Brain microvascular endothelial cell (primary cell): ENCODE measurements at regions not wholly inside any gene's neighbourhood (a gene's known extent, or its start where the extent isn't known, plus 50 kb on each side); places are given as distances from the start of the nearest gene placed in this dataset.
A peak's percentile ranks its signal among the peaks of the same experiment; 100 is the strongest.

ENCODE experiments used
- DNase-seq: peaks from one replicate; pipeline ENCODE4 v3.0.0-alpha.2; 2020
- H3K27ac ChIP-seq: fragments of 250-450 bp; sonication (Bioruptor Pico); 2 replicates; pipeline ENCODE4 v1.5.1; 2020; ENCODE audit warnings: mild to moderate bottlenecking, moderate library complexity
- H3K27me3 ChIP-seq: fragments of 250-450 bp; sonication (Bioruptor Pico); replicated peaks from 2 replicates; pipeline ENCODE4 v1.5.1; 2020; ENCODE audit warnings: mild to moderate bottlenecking
- H3K36me3 ChIP-seq: fragments of 250-450 bp; sonication (Bioruptor Pico); replicated peaks from 2 replicates; pipeline ENCODE4 v1.5.1; 2020; ENCODE audit warnings: mild to moderate bottlenecking
- H3K4me3 ChIP-seq: 2 replicates; pipeline ENCODE4 v1.5.1; 2011; ENCODE audit warnings: low read depth, mild to moderate bottlenecking, control low read depth, low read length, moderate library complexity
- CTCF ChIP-seq: IDR thresholded peaks from 2 replicates; pipeline ENCODE4 v1.5.1; 2011; ENCODE audit warnings: low read depth, mild to moderate bottlenecking, moderate library complexity, low read length, control low read depth, inconsistent platforms; ENCODE audit errors: missing control alignments
- in situ Hi-C: cut with HindIII; loops from 2 replicates; pipeline ENCODE4 v1.10.0; 2017; ENCODE audit warnings: low sequenced_read_pairs, low pct_ligation_motif_present

- Histone ChIP-seq H3K27ac (no peak overlapping the region), H3K36me3 (no peaks in the 10 kb centered on the region), H3K27me3 (no peaks in the 10 kb centered on the region), H3K4me3 (no peak overlapping the region)
- in situ Hi-C loops: no loop called here
- DNase-seq: peak; percentile 43
- no peak for TF ChIP-seq CTCF
Observed at GRCh38 chr2:71948781-71949536, 198.7 kb downstream of the CYP26B1 start.

- Histone ChIP-seq H3K4me3 (no peak overlapping the region), H3K27ac (no peak overlapping the region), H3K27me3 (no peaks in the 10 kb centered on the region), H3K36me3 (no peaks in the 10 kb centered on the region)
- in situ Hi-C loops: no loop called here
- no peak for DNase-seq
- no peak for TF ChIP-seq CTCF
Observed at GRCh38 chr2:71947809-71948208, 199.9 kb downstream of the CYP26B1 start.

GRCh38 chr2:71945603-71945959, 202.1 kb downstream of the CYP26B1 start:
- Histone ChIP-seq H3K4me3 (no peak overlapping the region), H3K27me3 (no peaks in the 10 kb centered on the region), H3K27ac (no peak overlapping the region), H3K36me3 (no peaks in the 10 kb centered on the region)
- in situ Hi-C loops: no loop called here
- TF ChIP-seq CTCF: no peak
- DNase-seq: no peak

GRCh38 chr2:71944806-71945602, 202.7 kb downstream of the CYP26B1 start:
- no peak for DNase-seq
- no peak for TF ChIP-seq CTCF
- Histone ChIP-seq H3K4me3 (no peak overlapping the region), H3K36me3 (no peaks in the 10 kb centered on the region), H3K27me3 (no peaks in the 10 kb centered on the region), H3K27ac (no peak overlapping the region)
- in situ Hi-C loops: no loop called here

- Histone ChIP-seq H3K27ac (no peak overlapping the region), H3K4me3 (no peak overlapping the region), H3K36me3 (no peaks in the 10 kb centered on the region), H3K27me3 (no peaks in the 10 kb centered on the region)
- in situ Hi-C loops: no loop called here
- TF ChIP-seq CTCF: no peak
- DNase-seq: no peak
Observed at GRCh38 chr2:71944183-71944550, 203.5 kb downstream of the CYP26B1 start.
